ENCODE measurements at regions not wholly inside any gene's neighbourhood (a gene's known extent, or its start where the extent isn't known, plus 50 kb on each side); places are given as distances from the start of the nearest gene placed in this dataset.

- H3K27ac ChIP-seq (ENCODE audit: insufficient read depth, low read depth, low read length) = no peak overlapping the region
- intact Hi-C loops (cut with micrococcal nuclease) (no loop called here), dilution Hi-C loops (cut with MboI; ENCODE audit: extremely low pct_ligation_motif_present, low sequenced_read_pairs) (no loop called here)
- H3K9ac ChIP-seq (replicated peaks; ENCODE audit: extremely low read depth, insufficient read depth, low read length) = no peak overlapping the region
- no peaks in the 10 kb centered on the region for H3K27me3 ChIP-seq (ENCODE audit: control insufficient read depth in 2 of 2, insufficient read depth in 2 of 2, low read length in 2 of 2)
- H3K4me1 ChIP-seq (ENCODE audit: control insufficient read depth, extremely low read depth, insufficient read depth, low read length) = no peaks in the 10 kb centered on the region
- TF ChIP-seq MYC (IDR thresholded peaks at IDR 0.05; ENCODE audit: low read depth, low read length) = no peak
- TF ChIP-seq FOS (IDR thresholded peaks at IDR 0.05; ENCODE audit: borderline replicate concordance, insufficient read depth, low read length) = no peak
- TF ChIP-seq POLR2AphosphoS5 (IDR thresholded peaks at IDR 0.05; ENCODE audit: insufficient read depth, low read depth, low read length) = no peak
- no peak for TF ChIP-seq CTCF (IDR thresholded peaks at IDR 0.05; ENCODE audit: extremely low read depth in 1 of 2, insufficient read depth in 1 of 2, low read depth in 1 of 2, low read length in 2 of 2)
- TF ChIP-seq GATA2 (IDR thresholded peaks at IDR 0.05; ENCODE audit: insufficient read depth, insufficient read length, low read depth, low read length) = no peak
- TF ChIP-seq POLR2A (IDR thresholded peaks at IDR 0.05; ENCODE audit: low read depth, low read length) = no peak
- no peak for TF ChIP-seq EZH2 (IDR thresholded peaks at IDR 0.05; ENCODE audit: borderline replicate concordance, low read depth, low read length, severe bottlenecking)
- TF ChIP-seq JUN (IDR thresholded peaks at IDR 0.05; ENCODE audit: borderline replicate concordance, insufficient read depth, insufficient read length, low read depth) = no peak
- no peak for TF ChIP-seq MAX (IDR thresholded peaks at IDR 0.05; ENCODE audit: insufficient read depth, insufficient read length)
- H3K9me1 ChIP-seq (replicated peaks; ENCODE audit: control insufficient read depth, extremely low read depth, insufficient read depth, low read length) = no peaks in the 10 kb centered on the region
- H3K79me2 ChIP-seq (ENCODE audit: control insufficient read depth, insufficient read depth, low read length) = no peaks in the 10 kb centered on the region
- no peaks in the 10 kb centered on the region for H3K36me3 ChIP-seq (ENCODE audit: control insufficient read depth in 2 of 2, extremely low read depth in 1 of 2, insufficient read depth in 2 of 2, low read length in 2 of 2)
- no peak overlapping the region for H3K4me2 ChIP-seq (ENCODE audit: insufficient read depth, low read length)
- no peak for FAIRE-seq
- ChIA-PET CTCF (no interaction called here), POLR2A (no interaction called here)
- peaks cover 2% of the 10 kb centered on the region for H3K9me3 ChIP-seq (replicated peaks; ENCODE audit: control insufficient read depth, insufficient read depth, low read length)
- H2AFZ ChIP-seq (ENCODE audit: low read depth, low read length) = no peak overlapping the region
- BruUV-seq (replicated peaks) = no TSS peak
- DNase-seq (ENCODE audit: low read depth, low spot score) = no peak
- no peaks in the 10 kb centered on the region for H4K20me1 ChIP-seq (replicated peaks; ENCODE audit: control insufficient read depth, extremely low read depth, insufficient read depth, low read length)
- H3K4me3 ChIP-seq (replicated peaks in 1 of 3; ENCODE audit: insufficient read depth in 1 of 3, low read depth in 1 of 3, low read length in 3 of 3) = no peak overlapping the region
These were observed 717.4 kb downstream of the SI start for GRCh38 chr3:164360738-164361406.

Measured in endothelial cell of umbilical vein (primary cell).